ENCODE measurements at regions not wholly inside any gene's neighbourhood (a gene's known extent, or its start where the extent isn't known, plus 50 kb on each side); places are given as distances from the start of the nearest gene placed in this dataset.

- TF ChIP-seq CTCF (conservative IDR thresholded peaks at IDR 0.05; ENCODE audit: low read depth): no peak
- H3K27ac ChIP-seq: no peak overlapping the region
- CTCF ChIA-PET: no interaction called here
- no peak for DNase-seq (ENCODE audit: low spot score)
- POLR2A ChIA-PET (ENCODE audit: low non-redundant PET): no interaction called here
These were observed 401.7 kb downstream of the IRS2 start for GRCh38 chr13:109384491-109385241.

- ChIA-PET CTCF (no interaction called here), POLR2A (ENCODE audit: low non-redundant PET) (no interaction called here)
- no peak for TF ChIP-seq CTCF (conservative IDR thresholded peaks at IDR 0.05; ENCODE audit: low read depth)
- H3K27ac ChIP-seq: no peak overlapping the region
- peak; percentile 42 for DNase-seq (ENCODE audit: low spot score)
These were observed 402.7 kb downstream of the IRS2 start for GRCh38 chr13:109383683-109384082.

- H3K27ac ChIP-seq: no peak overlapping the region
- ChIA-PET POLR2A (ENCODE audit: low non-redundant PET) (no interaction called here), CTCF (no interaction called here)
- TF ChIP-seq CTCF (conservative IDR thresholded peaks at IDR 0.05; ENCODE audit: low read depth): no peak
- DNase-seq (ENCODE audit: low spot score): no peak
These were observed 404.7 kb downstream of the IRS2 start for GRCh38 chr13:109381546-109382180.

- H3K27ac ChIP-seq: no peak overlapping the region
- no peak for DNase-seq (ENCODE audit: low spot score)
- ChIA-PET CTCF (interaction anchor here (1.0 kb wide), 1 partner anchor 9 kb away, joined by 3 read pairs; no protein-coding TSS in a partner anchor), POLR2A (ENCODE audit: low non-redundant PET) (no interaction called here)
- no peak for TF ChIP-seq CTCF (conservative IDR thresholded peaks at IDR 0.05; ENCODE audit: low read depth)
These were observed 405.9 kb downstream of the IRS2 start for GRCh38 chr13:109380457-109380856.

GRCh38 chr13:109379930-109380329 lies 406.5 kb downstream of the IRS2 start:
- ChIA-PET CTCF (interaction anchor here (0.6 kb wide), 1 partner anchor 30 kb away, joined by 3 read pairs; no protein-coding TSS in a partner anchor), POLR2A (ENCODE audit: low non-redundant PET) (no interaction called here)
- no peak overlapping the region for H3K27ac ChIP-seq
- TF ChIP-seq CTCF (conservative IDR thresholded peaks at IDR 0.05; ENCODE audit: low read depth): no peak
- DNase-seq (ENCODE audit: low spot score): no peak

- TF ChIP-seq CTCF (conservative IDR thresholded peaks at IDR 0.05; ENCODE audit: low read depth): no peak
- POLR2A ChIA-PET (ENCODE audit: low non-redundant PET): no interaction called here
These were observed 409.4 kb downstream of the IRS2 start for GRCh38 chr13:109376936-109377335.

More at GRCh38 chr13:109376936-109377335, 409.4 kb downstream of the IRS2 start:
- CTCF ChIA-PET: interaction anchor here (0.6 kb wide), 1 partner anchor 608 kb away, joined by 3 read pairs; no protein-coding TSS in a partner anchor
- H3K27ac ChIP-seq: no peak overlapping the region
- no peak for DNase-seq (ENCODE audit: low spot score)
